ENCODE measurements at regions not wholly inside any gene's neighbourhood (a gene's known extent, or its start where the extent isn't known, plus 50 kb on each side); places are given as distances from the start of the nearest gene placed in this dataset.

- TF ChIP-seq CTCF (IDR thresholded peaks at IDR 0.05), result no peak
- no peak for TF ChIP-seq POLR2A (IDR thresholded peaks at IDR 0.05)
- no peak for TF ChIP-seq EP300 (IDR thresholded peaks at IDR 0.05)
Observed at GRCh38 chr4:59650861-59651260, 1549.3 kb upstream of the ADGRL3 start.
